OCI-LY7 (cell line): ENCODE measurements at regions not wholly inside any gene's neighbourhood (a gene's known extent, or its start where the extent isn't known, plus 50 kb on each side); places are given as distances from the start of the nearest gene placed in this dataset.

ENCODE experiments used
- BruUV-seq: library from RNA; stranded (reverse); fragments of 400-500 nt; replicated peaks from 2 replicates; lab custom pipeline; 2021; lab: Mats Ljungman, UMichigan
- CTCF ChIA-PET: fragments of 300-600 bp; sonication (Branson Sonifier 250); formaldehyde crosslinking; loops from one replicate; lab custom pipeline; 2022; ENCODE audit warnings: antibody characterized with exemption; ENCODE audit not compliant: unreplicated experiment; lab: Charles Lee
- POLR2A ChIA-PET: fragments of 300-600 bp; sonication (Branson Sonifier 250); formaldehyde crosslinking; loops from one replicate; lab custom pipeline; 2022; ENCODE audit warnings: antibody characterized with exemption; lab: Charles Lee
- DNase-seq: peaks from one replicate; pipeline ENCODE4 v3.0.0-alpha.2; 2015; ENCODE audit warnings: low spot score
- H2AFZ ChIP-seq: fragments of 200-600 bp; sonication (generic), shearing (Covaris generic); 2 replicates; pipeline ENCODE4 v1.6.1; 2014; ENCODE audit warnings: mild to moderate bottlenecking, antibody characterized with exemption, low read length, moderate library complexity
- H3K27ac ChIP-seq: fragments of 200-600 bp; sonication (generic); 2 replicates; pipeline ENCODE4 v1.5.1; 2014; ENCODE audit warnings: mixed run types, low read depth, mild to moderate bottlenecking, moderate library complexity, low read length, inconsistent platforms; ENCODE audit not compliant: poor library complexity, severe bottlenecking
- H3K36me3 ChIP-seq: fragments of 200-600 bp; sonication (generic); 2 replicates; pipeline ENCODE4 v1.6.1; 2014; ENCODE audit warnings: mild to moderate bottlenecking, antibody characterized with exemption, low read length, moderate library complexity, mixed read lengths; ENCODE audit not compliant: insufficient read depth
- H3K4me1 ChIP-seq: fragments of 200-600 bp; sonication (generic); 2 replicates; pipeline ENCODE4 v1.5.1; 2014; ENCODE audit warnings: mild to moderate bottlenecking, low read length; ENCODE audit not compliant: insufficient read depth, poor library complexity, severe bottlenecking
- H3K4me2 ChIP-seq: fragments of 200-600 bp; sonication (generic); 2 replicates; pipeline ENCODE4 v1.6.1; 2014; ENCODE audit warnings: mild to moderate bottlenecking, low read length
- H3K4me3 ChIP-seq: fragments of 200-600 bp; sonication (generic); 2 replicates; pipeline ENCODE4 v1.5.1; 2014; ENCODE audit warnings: mild to moderate bottlenecking, low read depth, low read length; ENCODE audit not compliant: poor library complexity, severe bottlenecking
- H3K79me2 ChIP-seq: fragments of 200-600 bp; sonication (generic); 2 replicates; pipeline ENCODE4 v1.6.1; 2016; ENCODE audit warnings: low read depth, mild to moderate bottlenecking, low read length, moderate library complexity, mixed read lengths; ENCODE audit not compliant: insufficient read depth
- H3K9me2 ChIP-seq: fragments of 200-600 bp; sonication (generic); 2 replicates; pipeline ENCODE4 v1.6.1; 2016; ENCODE audit warnings: mild to moderate bottlenecking, low read length, mixed read lengths; ENCODE audit not compliant: insufficient read depth
- H3K9me3 ChIP-seq: fragments of 200-600 bp; sonication (generic); 2 replicates; pipeline ENCODE4 v1.6.1; 2014; ENCODE audit warnings: mild to moderate bottlenecking, mixed run types, low read length, mixed read lengths
- H4K20me1 ChIP-seq: fragments of 200-600 bp; sonication (generic); 2 replicates; pipeline ENCODE4 v1.6.1; 2014; ENCODE audit warnings: mild to moderate bottlenecking, antibody characterized with exemption, low read length, moderate library complexity, mixed read lengths; ENCODE audit not compliant: insufficient read depth
- EZH2phosphoT487 ChIP-seq: fragments of 200-600 bp; sonication (generic); IDR thresholded peaks from 2 replicates; pipeline ENCODE4 v1.6.1; 2018; ENCODE audit warnings: low read depth, borderline replicate concordance, mild to moderate bottlenecking, mixed run types, antibody characterized with exemption, low read length, moderate library complexity, mixed read lengths
- intact Hi-C: fragments of 100-400 bp; cut with micrococcal nuclease; formaldehyde crosslinking; loops from one replicate; pipeline ENCODE4 v1.10.0; 2022; ENCODE audit not compliant: unreplicated experiment
- TF ChIP-seq, protein P1 (sequence below): fragments of 200-600 bp; sonication (generic); conservative IDR thresholded peaks from 2 replicates; pipeline ENCODE4 v1.5.1; 2014; ENCODE audit warnings: mild to moderate bottlenecking, antibody characterized with exemption, low read length, moderate library complexity, mixed read lengths

DNA sequence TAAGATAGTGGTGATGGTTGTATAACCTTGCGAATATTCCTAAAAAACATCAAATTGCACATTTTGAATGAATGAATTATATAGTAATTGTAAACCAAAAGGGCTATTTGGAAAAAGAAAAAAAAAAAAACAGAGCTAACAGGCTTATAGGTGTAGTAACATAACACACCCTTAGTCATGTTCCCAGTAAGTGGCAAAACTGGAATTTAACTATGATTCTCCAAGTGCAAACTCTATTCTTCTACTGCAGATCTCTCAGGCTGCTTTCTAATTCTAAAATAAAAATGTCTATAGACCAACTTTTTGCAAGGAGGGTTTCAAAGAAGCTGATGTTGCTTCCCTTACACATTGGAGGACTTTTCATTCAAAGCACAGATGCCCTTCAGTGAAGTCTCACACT, 293.2 kb upstream of the MON1B start:
- Histone ChIP-seq H4K20me1 (no peaks in the 10 kb centered on the region), H3K9me3 (no peaks in the 10 kb centered on the region), H2AFZ (no peak overlapping the region), H3K4me1 (no peaks in the 10 kb centered on the region), H3K79me2 (no peaks in the 10 kb centered on the region), H3K36me3 (no peaks in the 10 kb centered on the region), H3K27ac (no peak overlapping the region), H3K4me2 (no peak overlapping the region), H3K9me2 (no peaks in the 10 kb centered on the region), H3K4me3 (no peak overlapping the region)
- ChIA-PET POLR2A (no interaction called here), CTCF (no interaction called here)
- intact Hi-C loops, result no loop called here
- DNase-seq, result no peak
- BruUV-seq, result no TSS peak
- TF ChIP-seq EZH2phosphoT487, result no peak
- TF ChIP-seq, protein P1, sequence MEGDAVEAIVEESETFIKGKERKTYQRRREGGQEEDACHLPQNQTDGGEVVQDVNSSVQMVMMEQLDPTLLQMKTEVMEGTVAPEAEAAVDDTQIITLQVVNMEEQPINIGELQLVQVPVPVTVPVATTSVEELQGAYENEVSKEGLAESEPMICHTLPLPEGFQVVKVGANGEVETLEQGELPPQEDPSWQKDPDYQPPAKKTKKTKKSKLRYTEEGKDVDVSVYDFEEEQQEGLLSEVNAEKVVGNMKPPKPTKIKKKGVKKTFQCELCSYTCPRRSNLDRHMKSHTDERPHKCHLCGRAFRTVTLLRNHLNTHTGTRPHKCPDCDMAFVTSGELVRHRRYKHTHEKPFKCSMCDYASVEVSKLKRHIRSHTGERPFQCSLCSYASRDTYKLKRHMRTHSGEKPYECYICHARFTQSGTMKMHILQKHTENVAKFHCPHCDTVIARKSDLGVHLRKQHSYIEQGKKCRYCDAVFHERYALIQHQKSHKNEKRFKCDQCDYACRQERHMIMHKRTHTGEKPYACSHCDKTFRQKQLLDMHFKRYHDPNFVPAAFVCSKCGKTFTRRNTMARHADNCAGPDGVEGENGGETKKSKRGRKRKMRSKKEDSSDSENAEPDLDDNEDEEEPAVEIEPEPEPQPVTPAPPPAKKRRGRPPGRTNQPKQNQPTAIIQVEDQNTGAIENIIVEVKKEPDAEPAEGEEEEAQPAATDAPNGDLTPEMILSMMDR, result no peak

DNA sequence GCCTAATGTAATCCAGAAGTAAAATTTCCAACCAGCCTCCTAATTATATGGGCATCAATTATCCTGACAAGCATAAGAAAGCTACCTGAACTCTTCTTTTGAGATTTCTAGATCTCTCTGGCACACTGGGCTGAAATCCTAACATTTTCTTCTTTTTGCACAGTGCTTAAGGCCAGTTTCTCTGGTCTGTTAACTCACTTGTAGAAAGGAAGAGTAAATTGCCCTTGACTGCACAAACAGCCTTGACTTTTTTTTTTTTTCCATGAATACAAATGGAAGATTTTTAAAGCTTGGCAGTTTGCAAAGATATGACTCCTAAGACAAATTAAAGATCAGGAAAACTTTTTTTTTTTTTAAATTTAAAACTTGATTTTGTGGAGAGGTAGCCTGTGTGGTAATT, 291.2 kb upstream of the MON1B start:
- CTCF ChIA-PET, result no interaction called here
- Histone ChIP-seq H3K79me2 (no peaks in the 10 kb centered on the region), H3K36me3 (no peaks in the 10 kb centered on the region), H3K4me3 (no peak overlapping the region), H3K27ac (no peak overlapping the region), H3K9me2 (no peaks in the 10 kb centered on the region), H3K4me2 (no peak overlapping the region), H4K20me1 (no peaks in the 10 kb centered on the region), H3K9me3 (no peaks in the 10 kb centered on the region), H3K4me1 (no peaks in the 10 kb centered on the region), H2AFZ (no peak overlapping the region)
- DNase-seq, result no peak
- TF ChIP-seq, protein P1, result no peak
- no peak for TF ChIP-seq EZH2phosphoT487
- POLR2A ChIA-PET, result interaction anchor here (0.6 to 0.7 kb wide), 3 partner anchors 14 to 684 kb away, joined by 3 read pairs; no protein-coding TSS in a partner anchor
- BruUV-seq, result no TSS peak
- intact Hi-C loops, result no loop called here

DNA sequence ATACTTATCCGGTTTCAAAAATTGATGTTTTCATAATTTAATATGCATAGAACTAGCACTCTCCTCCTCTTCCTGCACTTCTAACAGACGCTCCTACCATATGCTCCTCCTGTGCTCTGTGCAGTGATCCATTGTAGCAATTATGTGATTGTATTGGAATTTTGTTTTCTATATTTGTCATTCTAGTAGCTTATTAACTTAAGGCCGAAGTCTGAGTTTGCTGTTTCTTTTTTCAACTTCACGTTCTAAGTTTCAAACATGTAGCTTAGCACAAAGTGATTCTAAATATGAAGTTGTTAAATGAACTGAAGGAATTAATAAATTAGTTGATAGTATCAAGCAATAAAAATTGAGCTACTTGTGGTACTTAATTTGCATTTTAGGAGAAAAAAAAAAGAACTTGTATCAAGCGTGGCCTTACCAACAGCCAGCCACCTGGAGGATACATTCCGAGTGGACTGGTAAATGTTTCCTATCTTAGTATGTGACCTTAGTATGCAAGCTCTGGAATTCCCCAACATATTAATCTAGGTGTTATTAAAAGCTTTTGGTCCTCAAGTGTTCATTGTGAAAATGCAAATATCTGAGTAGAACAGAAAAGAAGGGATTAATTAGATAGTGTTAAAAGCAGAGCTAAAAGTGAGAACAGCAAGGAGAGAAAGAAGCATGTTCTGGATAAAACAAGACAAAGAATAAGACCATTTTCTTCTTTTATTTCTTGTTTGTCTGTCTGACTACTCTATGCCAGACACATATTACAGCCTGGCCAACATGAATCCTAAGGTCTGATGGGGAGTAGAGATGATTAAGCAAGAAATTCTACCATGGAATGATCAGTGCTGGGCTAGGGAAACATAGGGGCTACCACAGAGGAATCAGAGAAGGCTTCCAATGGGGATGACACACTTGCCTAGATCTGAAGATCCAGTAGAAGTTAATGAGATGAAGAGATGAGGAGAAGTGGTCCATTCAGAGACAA, 290.4 kb upstream of the MON1B start:
- BruUV-seq, result no TSS peak
- TF ChIP-seq, protein P1, result no peak
- TF ChIP-seq EZH2phosphoT487, result no peak
- CTCF ChIA-PET, result no interaction called here
- no peak overlapping the region for H2AFZ ChIP-seq
- POLR2A ChIA-PET, result interaction anchor here (0.6 to 0.7 kb wide), 3 partner anchors 14 to 683 kb away, joined by 3 read pairs; no protein-coding TSS in a partner anchor
- no peaks in the 10 kb centered on the region for H3K36me3 ChIP-seq
- H3K9me2 ChIP-seq, result no peaks in the 10 kb centered on the region
- no peak overlapping the region for H3K4me3 ChIP-seq
- H3K27ac ChIP-seq, result no peak overlapping the region
- no peaks in the 10 kb centered on the region for H3K4me1 ChIP-seq
- H3K79me2 ChIP-seq, result no peaks in the 10 kb centered on the region
- H3K4me2 ChIP-seq, result no peak overlapping the region
- intact Hi-C loops, result no loop called here
- no peak for DNase-seq
- no peaks in the 10 kb centered on the region for H3K9me3 ChIP-seq
- H4K20me1 ChIP-seq, result no peaks in the 10 kb centered on the region
